Stimulated activated naive B cell treated with anti-CD40 and anti-IgM and Interleukin-4, amounts not matched to agents 10 μg/mL and 1 μg/mL and 100 μg/mL, for 72 hours (primary cell): ENCODE measurements at regions not wholly inside any gene's neighbourhood (a gene's known extent, or its start where the extent isn't known, plus 50 kb on each side); places are given as distances from the start of the nearest gene placed in this dataset.
A peak's percentile ranks its signal among the peaks of the same experiment; 100 is the strongest.
"Not testable (repeated sequence)": the region's sequence is repeated elsewhere in the genome, so short reads cannot be mapped to it uniquely, and the experiment has no call there.

Experiments used
- ATAC-seq, 2 donors: fragments of 150-1000 bp; cut with Tn5 transposase; replicated peaks; 2 replicates each; pipeline ENCODE4 v1.10.0; 2021; ENCODE audit warnings: moderate library complexity in 1 of 2
- DNase-seq: peaks from one replicate; pipeline ENCODE4 v3.0.0; 2021
- H3K27ac Mint-ChIP-seq: one replicate; pipeline ENCODE4 v1.8.0; 2022; ENCODE audit warnings: mild to moderate bottlenecking, mixed read lengths
- H3K27me3 Mint-ChIP-seq, 2 donors: one replicate each; pipeline ENCODE4 v1.8.0; 2022; ENCODE audit warnings: mixed read lengths in 2 of 2
- H3K36me3 Mint-ChIP-seq, 2 donors: one replicate each; pipeline ENCODE4 v1.8.0; 2022; ENCODE audit warnings: mixed read lengths in 2 of 2, mild to moderate bottlenecking in 1 of 2
- H3K4me1 Mint-ChIP-seq, 2 donors: one replicate each; pipeline ENCODE4 v1.8.0; 2022; ENCODE audit warnings: mixed read lengths in 2 of 2, mild to moderate bottlenecking in 1 of 2
- H3K4me3 Mint-ChIP-seq, 2 donors: one replicate each; pipeline ENCODE4 v1.8.0; 2022; ENCODE audit warnings: mild to moderate bottlenecking in 2 of 2, mixed read lengths in 2 of 2, moderate library complexity in 1 of 2
- H3K9me3 Mint-ChIP-seq, 2 donors: one replicate each; pipeline ENCODE4 v1.8.0; 2022; ENCODE audit warnings: mixed read lengths in 2 of 2, mild to moderate bottlenecking in 1 of 2

DNA sequence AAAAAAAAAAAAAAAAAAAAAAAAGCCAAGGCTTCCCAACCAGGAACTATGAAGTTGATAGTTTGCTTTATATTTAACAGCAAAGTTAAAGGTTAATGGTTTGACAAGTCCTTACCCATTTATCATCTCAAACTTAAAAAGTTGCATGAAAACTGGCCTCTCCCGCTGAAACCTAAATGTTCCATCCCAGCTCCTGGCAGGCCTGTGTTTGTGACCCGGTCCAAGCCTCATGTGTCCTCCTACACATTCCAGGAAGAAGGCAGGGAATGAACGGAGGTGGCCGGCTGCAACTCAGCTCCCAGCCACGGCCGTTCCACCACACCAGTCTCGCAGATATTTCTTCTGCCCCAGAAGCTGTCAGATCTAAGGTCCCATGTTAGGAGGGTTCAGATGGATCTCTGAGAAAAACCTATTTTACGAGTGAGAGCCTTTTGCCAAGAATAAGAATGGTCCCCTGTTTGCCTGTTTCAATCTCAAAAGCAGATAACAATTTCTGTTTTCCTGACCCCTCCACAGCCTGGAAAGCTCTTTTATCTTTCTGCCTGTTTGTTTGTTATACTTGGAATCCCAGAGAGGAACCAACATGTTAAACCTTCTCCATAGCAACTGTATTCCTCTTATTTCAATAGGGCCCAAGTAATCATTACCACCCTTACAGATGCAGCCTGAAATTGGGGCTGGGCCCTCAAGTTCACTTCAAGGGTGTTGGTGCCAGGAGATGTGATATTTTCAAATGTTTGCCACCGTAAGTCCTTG is 56.5 kb downstream of the KCTD12 start:
- H3K9me3 Mint-ChIP-seq = no peaks in the 10 kb centered on the region
- no peak overlapping the region for H3K4me3 Mint-ChIP-seq
- no peak for DNase-seq
- peaks cover 0 to 2% of the 10 kb centered on the region in 2 donors for H3K4me1 Mint-ChIP-seq
- no peaks in the 10 kb centered on the region for H3K36me3 Mint-ChIP-seq
- peaks cover 0 to 4% of the 10 kb centered on the region in 2 donors for H3K27me3 Mint-ChIP-seq
- no peak overlapping the region for H3K27ac Mint-ChIP-seq
- ATAC-seq = no peak

- H3K9me3 Mint-ChIP-seq = no peaks in the 10 kb centered on the region
- H3K4me1 Mint-ChIP-seq = peaks cover 0 to 2% of the 10 kb centered on the region in 2 donors
- peaks cover 0 to 4% of the 10 kb centered on the region in 2 donors for H3K27me3 Mint-ChIP-seq
- peak overlapping the region; percentile 27 for H3K27ac Mint-ChIP-seq
- H3K36me3 Mint-ChIP-seq = no peaks in the 10 kb centered on the region
- peak; percentile 42 to 45 for ATAC-seq
- DNase-seq = no peak
- H3K4me3 Mint-ChIP-seq = no peak overlapping the region
Measured at GRCh38 chr13:76828316-76828741, 57.9 kb downstream of the KCTD12 start.

GRCh38 chr13:76826527-76826926 is 59.7 kb downstream of the KCTD12 start:
- Mint-ChIP-seq H3K27me3 (peaks cover 0 to 4% of the 10 kb centered on the region in 2 donors), H3K4me3 (no peak overlapping the region), H3K27ac (no peak overlapping the region), H3K4me1 (peaks cover 0 to 2% of the 10 kb centered on the region in 2 donors), H3K36me3 (no peaks in the 10 kb centered on the region), H3K9me3 (no peaks in the 10 kb centered on the region)
- DNase-seq (no peak), ATAC-seq (no peak)

- no peak for ATAC-seq
- H3K27ac Mint-ChIP-seq = no peak overlapping the region
Measured at GRCh38 chr13:76825430-76825829, 60.8 kb downstream of the KCTD12 start.

GRCh38 chr13:76823969-76824368 is 62.2 kb downstream of the KCTD12 start:
- DNase-seq (no peak), ATAC-seq (no peak)
- Mint-ChIP-seq H3K27ac (no peak overlapping the region), H3K36me3 (no peaks in the 10 kb centered on the region), H3K4me1 (peaks cover 0 to 2% of the 10 kb centered on the region in 2 donors), H3K9me3 (no peaks in the 10 kb centered on the region), H3K4me3 (no peak overlapping the region), H3K27me3 (no peaks in the 10 kb centered on the region)

More at GRCh38 chr13:76825430-76825829, 60.8 kb downstream of the KCTD12 start:
- H3K4me3 Mint-ChIP-seq = no peak overlapping the region
- no peak for DNase-seq
- H3K9me3 Mint-ChIP-seq = no peaks in the 10 kb centered on the region
- peaks cover 0 to 2% of the 10 kb centered on the region in 2 donors for H3K4me1 Mint-ChIP-seq
- H3K27me3 Mint-ChIP-seq = no peaks in the 10 kb centered on the region
- no peaks in the 10 kb centered on the region for H3K36me3 Mint-ChIP-seq

DNA sequence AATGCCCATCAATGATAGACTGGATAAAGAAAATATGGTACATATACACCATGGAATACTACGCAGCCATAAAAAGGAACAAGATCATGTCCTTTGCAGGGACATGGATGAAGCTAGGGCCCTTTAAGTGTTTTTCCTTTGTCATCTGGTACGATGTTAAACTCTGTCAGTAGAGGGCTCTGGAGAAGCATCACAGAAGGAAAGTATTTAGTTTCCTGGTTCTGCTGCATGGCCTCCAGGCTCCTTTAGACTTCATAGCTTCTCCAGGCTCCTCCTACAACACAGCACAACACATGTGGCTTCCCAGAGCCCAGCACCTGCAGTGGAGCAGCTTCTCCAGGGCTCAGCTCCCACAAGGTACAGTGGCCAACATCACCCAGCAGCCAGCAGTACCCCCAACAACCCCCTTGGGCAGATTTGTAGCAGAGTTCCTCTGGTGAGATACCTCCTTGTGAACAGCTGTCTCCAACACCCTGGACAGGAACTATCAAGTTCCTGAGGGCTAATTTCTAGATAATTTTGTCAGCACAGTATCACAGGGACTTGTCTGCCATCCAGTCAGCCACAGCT is 63.4 kb downstream of the KCTD12 start:
- no peaks in the 10 kb centered on the region for H3K9me3 Mint-ChIP-seq
- no peak overlapping the region for H3K27ac Mint-ChIP-seq
- H3K4me3 Mint-ChIP-seq = no peak overlapping the region
- DNase-seq (no peak), ATAC-seq (peak; percentile 39 to 46)
- no peaks in the 10 kb centered on the region for H3K36me3 Mint-ChIP-seq
- no peaks in the 10 kb centered on the region for H3K4me1 Mint-ChIP-seq
- H3K27me3 Mint-ChIP-seq = peaks cover 0 to 7% of the 10 kb centered on the region in 2 donors

DNA sequence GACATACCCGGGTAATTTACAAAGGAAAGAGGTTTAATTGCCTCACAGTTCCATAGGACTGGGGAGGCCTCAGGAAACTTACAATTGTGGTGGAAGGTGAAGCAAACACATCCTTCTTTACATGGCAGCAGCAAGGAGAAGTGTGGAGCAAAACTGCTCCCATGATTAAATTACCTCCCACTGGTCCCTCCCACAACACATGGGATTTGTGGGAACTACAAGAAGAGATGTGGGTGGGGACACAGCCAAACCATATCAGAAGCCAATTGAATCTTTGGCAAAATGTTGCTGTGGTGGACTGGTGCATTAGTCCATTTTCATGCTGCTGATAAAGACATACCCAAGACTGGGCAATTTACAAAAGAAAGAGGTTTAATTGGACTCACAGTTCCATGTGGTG is 65.0 kb downstream of the KCTD12 start:
- not testable (repeated sequence) for H3K9me3 Mint-ChIP-seq, H3K27ac Mint-ChIP-seq, ATAC-seq, H3K4me3 Mint-ChIP-seq, H3K4me1 Mint-ChIP-seq, H3K36me3 Mint-ChIP-seq, DNase-seq
- peaks cover 2 to 11% of the 10 kb centered on the region in 2 donors for H3K27me3 Mint-ChIP-seq

GRCh38 chr13:76820759-76821158 is 65.4 kb downstream of the KCTD12 start:
- Mint-ChIP-seq H3K36me3 (no peaks in the 10 kb centered on the region), H3K9me3 (no peaks in the 10 kb centered on the region), H3K27ac (no peak overlapping the region), H3K27me3 (peaks cover 7 to 15% of the 10 kb centered on the region in 2 donors), H3K4me1 (no peaks in the 10 kb centered on the region), H3K4me3 (no peak overlapping the region)
- no peak for ATAC-seq
- DNase-seq = no peak

DNA sequence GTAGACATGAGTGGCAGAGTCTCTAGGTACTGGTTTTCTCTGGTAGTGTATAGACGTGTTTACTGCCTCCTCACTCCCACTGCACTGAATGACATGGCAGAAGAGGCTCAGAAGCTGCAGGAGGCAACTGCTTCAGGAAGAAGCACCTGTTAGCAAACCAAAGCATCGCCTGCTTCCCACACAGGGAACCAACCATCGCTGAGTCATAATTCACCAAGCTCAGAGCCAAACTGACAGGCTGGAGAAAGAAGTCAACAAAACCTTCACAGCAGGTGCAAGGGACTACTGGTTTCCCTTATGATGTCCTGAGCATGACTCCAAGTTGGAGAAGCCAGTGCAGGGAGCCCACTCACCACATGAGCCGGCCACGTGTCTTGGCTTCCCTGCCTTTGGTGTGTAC is 69.8 kb downstream of the KCTD12 start:
- DNase-seq = no peak
- Mint-ChIP-seq H3K36me3 (no peaks in the 10 kb centered on the region), H3K9me3 (no peaks in the 10 kb centered on the region), H3K27me3 (peaks cover 9 to 18% of the 10 kb centered on the region in 2 donors), H3K27ac (no peak overlapping the region), H3K4me1 (no peaks in the 10 kb centered on the region), H3K4me3 (no peak overlapping the region)
- ATAC-seq = no peak

DNA sequence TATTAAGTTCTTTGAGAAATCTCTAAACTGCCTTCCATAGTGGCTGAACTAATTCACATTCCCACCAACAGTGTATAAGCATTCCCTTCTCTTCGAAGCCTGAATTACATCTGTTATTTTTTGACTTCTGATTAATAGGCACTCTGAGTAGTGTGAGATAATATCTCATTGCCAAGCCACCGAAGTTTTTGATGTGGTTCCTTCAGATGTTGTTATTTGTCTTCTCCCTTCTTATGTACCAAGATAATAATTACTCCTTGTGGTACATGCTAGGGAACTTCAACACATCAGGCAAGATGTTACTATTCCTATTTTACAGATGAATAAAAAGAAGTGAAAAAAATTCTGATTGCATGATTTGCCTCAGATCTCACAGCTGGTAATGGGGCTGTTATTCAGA is 70.9 kb downstream of the KCTD12 start:
- H3K36me3 Mint-ChIP-seq = no peaks in the 10 kb centered on the region
- DNase-seq (no peak), ATAC-seq (no peak)
- no peak overlapping the region for H3K27ac Mint-ChIP-seq
- peaks cover 0 to 2% of the 10 kb centered on the region in 2 donors for H3K9me3 Mint-ChIP-seq
- H3K27me3 Mint-ChIP-seq = peaks cover 9 to 18% of the 10 kb centered on the region in 2 donors
- H3K4me3 Mint-ChIP-seq = no peak overlapping the region
- H3K4me1 Mint-ChIP-seq = no peaks in the 10 kb centered on the region

- Mint-ChIP-seq H3K36me3 (no peaks in the 10 kb centered on the region), H3K27me3 (peaks cover 9 to 18% of the 10 kb centered on the region in 2 donors), H3K4me1 (no peaks in the 10 kb centered on the region), H3K27ac (no peak overlapping the region), H3K4me3 (no peak overlapping the region), H3K9me3 (peaks cover 7 to 8% of the 10 kb centered on the region in 2 donors)
- DNase-seq (no peak), ATAC-seq (no peak)
Measured at GRCh38 chr13:76813891-76814290, 72.3 kb downstream of the KCTD12 start.

DNA sequence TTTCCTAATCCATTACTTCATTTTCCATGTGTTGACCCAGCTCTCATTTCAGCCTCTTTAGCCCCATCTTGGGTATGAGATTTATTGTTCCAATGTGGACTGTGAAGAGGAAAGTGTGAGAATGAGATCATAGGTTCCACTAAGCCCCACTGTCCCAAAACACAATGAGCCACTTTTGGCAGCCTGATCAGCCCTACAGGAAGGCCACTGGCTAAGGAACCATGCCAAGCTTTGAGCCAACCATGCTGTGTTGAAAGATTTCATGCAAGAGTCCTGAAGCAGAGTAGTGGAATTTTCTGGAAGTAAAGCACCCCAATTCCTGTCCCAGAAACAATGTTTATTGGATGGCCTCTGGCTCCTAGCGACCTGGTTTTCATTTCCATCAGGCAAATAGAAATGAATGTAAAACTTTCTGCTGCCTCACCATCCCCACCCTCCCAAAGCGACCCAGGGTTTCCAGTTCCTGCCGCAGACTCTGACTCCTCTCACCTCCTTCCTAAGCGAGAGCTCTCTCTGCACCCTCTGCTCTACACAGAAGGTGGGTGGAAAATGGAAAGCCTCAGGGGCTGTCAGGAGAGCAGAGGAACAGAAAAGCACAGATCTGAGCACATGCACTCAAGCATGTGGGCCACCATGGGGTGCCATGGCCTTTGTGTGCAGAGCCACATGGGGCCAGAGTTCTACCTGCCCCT is 73.1 kb downstream of the KCTD12 start:
- Mint-ChIP-seq H3K9me3 (peaks cover 7 to 9% of the 10 kb centered on the region in 2 donors), H3K4me1 (no peaks in the 10 kb centered on the region), H3K27me3 (peaks cover 9 to 13% of the 10 kb centered on the region in 2 donors), H3K36me3 (no peaks in the 10 kb centered on the region), H3K27ac (no peak overlapping the region), H3K4me3 (no peak overlapping the region)
- DNase-seq (no peak), ATAC-seq (no peak)

GRCh38 chr13:76812206-76812897 is 73.9 kb downstream of the KCTD12 start:
- H3K4me3 Mint-ChIP-seq = no peak overlapping the region
- no peaks in the 10 kb centered on the region for H3K4me1 Mint-ChIP-seq
- no peaks in the 10 kb centered on the region for H3K36me3 Mint-ChIP-seq
- DNase-seq (no peak), ATAC-seq (no peak)
- H3K9me3 Mint-ChIP-seq = peaks cover 7 to 14% of the 10 kb centered on the region in 2 donors
- H3K27me3 Mint-ChIP-seq = peaks cover 9 to 20% of the 10 kb centered on the region in 2 donors
- H3K27ac Mint-ChIP-seq = no peak overlapping the region

DNA sequence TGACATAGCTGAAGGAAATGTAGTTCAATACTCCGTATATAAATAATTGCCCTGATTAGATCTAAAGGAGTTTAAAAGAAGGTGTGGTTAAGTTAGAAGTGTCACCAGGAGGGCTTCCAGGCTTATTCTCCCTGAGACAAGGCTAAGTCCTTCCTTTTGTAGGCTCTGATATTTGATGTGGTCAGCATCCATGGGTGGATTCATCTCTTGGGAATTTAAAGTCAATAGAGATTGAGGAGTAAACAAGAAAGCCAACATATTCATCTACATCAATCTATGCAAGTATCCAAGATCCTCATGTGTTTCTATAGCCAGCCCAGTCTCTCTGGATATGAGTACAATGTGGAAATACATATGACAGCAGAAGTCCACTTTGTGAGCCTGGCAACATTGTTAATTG is 76.8 kb downstream of the KCTD12 start:
- Mint-ChIP-seq H3K27ac (no peak overlapping the region), H3K27me3 (peaks cover 0 to 8% of the 10 kb centered on the region in 2 donors), H3K4me3 (no peak overlapping the region), H3K36me3 (no peaks in the 10 kb centered on the region), H3K9me3 (peaks cover 7 to 14% of the 10 kb centered on the region in 2 donors), H3K4me1 (no peaks in the 10 kb centered on the region)
- ATAC-seq = no peak
- DNase-seq = no peak
